ENCODE measurements at regions not wholly inside any gene's neighbourhood (a gene's known extent, or its start where the extent isn't known, plus 50 kb on each side); places are given as distances from the start of the nearest gene placed in this dataset.

- ATAC-seq (ENCODE audit: poor library complexity): no peak
- Mint-ChIP-seq H3K4me3 (no peak overlapping the region), H3K27ac (no peak overlapping the region), H3K36me3 (ENCODE audit: low read depth) (no peaks in the 10 kb centered on the region), H3K4me1 (ENCODE audit: low read depth) (no peaks in the 10 kb centered on the region), H3K27me3 (no peaks in the 10 kb centered on the region), H3K9me3 (no peaks in the 10 kb centered on the region)
- Histone ChIP-seq H3K4me1 (ENCODE audit: insufficient read depth, low read length) (no peaks in the 10 kb centered on the region), H3K27ac (ENCODE audit: low read depth in 1 of 2, low read length in 2 of 2) (no peak overlapping the region), H3K27me3 (ENCODE audit: control insufficient read depth in 1 of 2, insufficient read depth in 2 of 2, low read length in 2 of 2) (no peaks in the 10 kb centered on the region), H3K36me3 (ENCODE audit: insufficient read depth, low read length) (no peaks in the 10 kb centered on the region), H3K4me3 (ENCODE audit: low read length) (no peak overlapping the region), H3K9me3 (ENCODE audit: control insufficient read depth in 1 of 2, insufficient read depth in 1 of 2, low read length in 2 of 2) (no peaks in the 10 kb centered on the region)
- no peak for DNase-seq
- TF ChIP-seq CTCF (IDR thresholded peaks at IDR 0.05): no peak
- intact Hi-C loops (cut with DNase I, micrococcal nuclease): no loop called here
- ChIA-PET POLR2A (no interaction called here), CTCF (no interaction called here)
Measured at GRCh38 chr7:32279500-32279899, 209.3 kb upstream of the PDE1C start.

GRCh38 chr7:32275216-32276009, 205.2 kb upstream of the PDE1C start:
- H3K4me3 Mint-ChIP-seq: no peak overlapping the region
- ChIA-PET POLR2A (no interaction called here), CTCF (no interaction called here)
- Histone ChIP-seq H3K9me3 (ENCODE audit: control insufficient read depth in 1 of 2, insufficient read depth in 1 of 2, low read length in 2 of 2) (no peaks in the 10 kb centered on the region), H3K4me3 (ENCODE audit: low read length) (no peak overlapping the region), H3K27me3 (ENCODE audit: control insufficient read depth in 1 of 2, insufficient read depth in 2 of 2, low read length in 2 of 2) (no peaks in the 10 kb centered on the region), H3K36me3 (ENCODE audit: insufficient read depth, low read length) (no peaks in the 10 kb centered on the region), H3K27ac (ENCODE audit: low read depth in 1 of 2, low read length in 2 of 2) (no peak overlapping the region), H3K4me1 (ENCODE audit: insufficient read depth, low read length) (no peaks in the 10 kb centered on the region)
- no peaks in the 10 kb centered on the region for H3K36me3 Mint-ChIP-seq (ENCODE audit: low read depth)
- no peaks in the 10 kb centered on the region for H3K4me1 Mint-ChIP-seq (ENCODE audit: low read depth)
- DNase-seq: peak in 1 of 14 experiments; percentile 7
- ATAC-seq (ENCODE audit: poor library complexity): no peak
- intact Hi-C loops (cut with DNase I, micrococcal nuclease): no loop called here
- no peak for TF ChIP-seq CTCF (IDR thresholded peaks at IDR 0.05)
- H3K27ac Mint-ChIP-seq: no peak overlapping the region
- H3K9me3 Mint-ChIP-seq: no peaks in the 10 kb centered on the region
- no peaks in the 10 kb centered on the region for H3K27me3 Mint-ChIP-seq

GRCh38 chr7:32273297-32273696, 203.1 kb upstream of the PDE1C start:
- H3K36me3 Mint-ChIP-seq (ENCODE audit: low read depth): no peaks in the 10 kb centered on the region
- H3K27me3 Mint-ChIP-seq: no peaks in the 10 kb centered on the region
- Histone ChIP-seq H3K4me3 (ENCODE audit: low read length) (no peak overlapping the region), H3K36me3 (ENCODE audit: insufficient read depth, low read length) (no peaks in the 10 kb centered on the region), H3K4me1 (ENCODE audit: insufficient read depth, low read length) (no peaks in the 10 kb centered on the region), H3K27ac (ENCODE audit: low read depth in 1 of 2, low read length in 2 of 2) (no peak overlapping the region), H3K9me3 (ENCODE audit: control insufficient read depth in 1 of 2, insufficient read depth in 1 of 2, low read length in 2 of 2) (no peaks in the 10 kb centered on the region), H3K27me3 (ENCODE audit: control insufficient read depth in 1 of 2, insufficient read depth in 2 of 2, low read length in 2 of 2) (no peaks in the 10 kb centered on the region)
- no peaks in the 10 kb centered on the region for H3K4me1 Mint-ChIP-seq (ENCODE audit: low read depth)
- no peak overlapping the region for H3K4me3 Mint-ChIP-seq
- no peaks in the 10 kb centered on the region for H3K9me3 Mint-ChIP-seq
- intact Hi-C loops (cut with DNase I, micrococcal nuclease): no loop called here
- no peak for TF ChIP-seq CTCF (IDR thresholded peaks at IDR 0.05)
- no peak for ATAC-seq (ENCODE audit: poor library complexity)
- ChIA-PET POLR2A (no interaction called here), CTCF (no interaction called here)
- DNase-seq: no peak
- H3K27ac Mint-ChIP-seq: no peak overlapping the region
